ENCODE measurements at regions not wholly inside any gene's neighbourhood (a gene's known extent, or its start where the extent isn't known, plus 50 kb on each side); places are given as distances from the start of the nearest gene placed in this dataset.

DNA sequence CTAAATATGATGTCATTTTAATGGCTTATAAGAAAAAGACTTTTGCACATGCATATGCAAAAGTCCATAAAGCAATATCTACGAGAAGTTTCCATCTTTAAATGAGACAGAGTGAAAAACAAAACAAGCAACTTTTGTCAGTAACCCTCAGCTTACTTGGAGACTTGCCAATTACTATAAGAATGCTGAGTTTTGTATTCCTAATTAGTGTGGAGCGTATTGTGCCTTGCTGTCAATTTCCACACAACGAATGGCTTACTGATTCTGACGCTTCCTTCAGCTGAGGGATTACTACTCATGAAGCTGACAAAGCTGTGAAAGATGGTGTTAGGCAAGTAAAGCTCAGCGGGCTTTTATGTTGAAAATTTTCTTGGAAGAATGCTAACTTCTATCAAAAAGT lies 440.4 kb upstream of the ADAMTS5 start:
- Histone ChIP-seq H3K4me3 (no peak overlapping the region), H3K9me3 (no peaks in the 10 kb centered on the region), H3K27ac (no peak overlapping the region), H3K4me1 (no peaks in the 10 kb centered on the region), H3K36me3 (no peaks in the 10 kb centered on the region), H3K27me3 (no peaks in the 10 kb centered on the region)
- TF ChIP-seq POLR2A (IDR thresholded peaks at IDR 0.05) (no peak), POLR2AphosphoS5 (IDR thresholded peaks at IDR 0.05; ENCODE audit: insufficient read depth in 1 of 2, low read depth in 1 of 2) (no peak)
- TF ChIP-seq, protein P1, sequence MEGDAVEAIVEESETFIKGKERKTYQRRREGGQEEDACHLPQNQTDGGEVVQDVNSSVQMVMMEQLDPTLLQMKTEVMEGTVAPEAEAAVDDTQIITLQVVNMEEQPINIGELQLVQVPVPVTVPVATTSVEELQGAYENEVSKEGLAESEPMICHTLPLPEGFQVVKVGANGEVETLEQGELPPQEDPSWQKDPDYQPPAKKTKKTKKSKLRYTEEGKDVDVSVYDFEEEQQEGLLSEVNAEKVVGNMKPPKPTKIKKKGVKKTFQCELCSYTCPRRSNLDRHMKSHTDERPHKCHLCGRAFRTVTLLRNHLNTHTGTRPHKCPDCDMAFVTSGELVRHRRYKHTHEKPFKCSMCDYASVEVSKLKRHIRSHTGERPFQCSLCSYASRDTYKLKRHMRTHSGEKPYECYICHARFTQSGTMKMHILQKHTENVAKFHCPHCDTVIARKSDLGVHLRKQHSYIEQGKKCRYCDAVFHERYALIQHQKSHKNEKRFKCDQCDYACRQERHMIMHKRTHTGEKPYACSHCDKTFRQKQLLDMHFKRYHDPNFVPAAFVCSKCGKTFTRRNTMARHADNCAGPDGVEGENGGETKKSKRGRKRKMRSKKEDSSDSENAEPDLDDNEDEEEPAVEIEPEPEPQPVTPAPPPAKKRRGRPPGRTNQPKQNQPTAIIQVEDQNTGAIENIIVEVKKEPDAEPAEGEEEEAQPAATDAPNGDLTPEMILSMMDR (IDR thresholded peaks at IDR 0.05) = no peak
- intact Hi-C loops (cut with DNase I) = no loop called here
- DNase-seq (ENCODE audit: extremely low spot score in 2 of 2) = no peak

DNA sequence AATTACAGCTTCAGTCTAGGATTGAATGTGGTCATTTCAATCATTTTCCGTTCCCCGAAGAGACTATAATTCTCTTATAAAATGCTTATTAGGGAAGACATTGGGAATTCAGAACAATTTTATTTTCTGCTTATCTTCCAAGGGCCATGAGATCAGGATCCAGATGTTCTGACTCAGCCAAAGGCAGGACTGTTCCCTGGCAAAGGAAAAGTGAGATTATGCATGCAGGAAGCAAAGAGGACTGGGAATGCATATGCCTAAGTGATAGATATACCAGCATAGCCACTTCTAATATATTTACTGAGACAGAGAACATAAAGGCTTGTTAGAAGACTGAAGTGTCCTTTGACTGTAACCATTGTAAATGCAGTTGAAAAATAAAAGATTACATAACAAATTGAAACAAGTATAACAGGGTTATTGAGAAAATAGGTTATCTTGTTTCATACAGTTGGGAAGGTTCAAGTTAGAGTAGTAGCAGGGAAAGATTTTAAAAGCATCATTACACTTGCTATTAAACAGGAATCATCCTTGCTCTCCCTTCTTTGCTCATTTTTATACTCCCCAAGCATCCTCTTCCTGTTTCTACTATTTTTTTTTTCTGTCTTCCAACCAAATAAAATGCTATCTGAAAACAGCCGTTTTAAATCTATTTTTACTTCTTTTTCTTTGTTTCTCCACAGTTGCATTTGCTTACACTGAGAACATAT lies 439.6 kb upstream of the ADAMTS5 start:
- TF ChIP-seq, protein P1 (IDR thresholded peaks at IDR 0.05) = no peak
- no peak for TF ChIP-seq POLR2AphosphoS5 (IDR thresholded peaks at IDR 0.05; ENCODE audit: insufficient read depth in 1 of 2, low read depth in 1 of 2)
- TF ChIP-seq POLR2A (IDR thresholded peaks at IDR 0.05) = no peak
- H3K27ac ChIP-seq = no peak overlapping the region
- H3K4me1 ChIP-seq = no peaks in the 10 kb centered on the region
- intact Hi-C loops (cut with DNase I) = no loop called here
- no peaks in the 10 kb centered on the region for H3K27me3 ChIP-seq
- no peak for DNase-seq (ENCODE audit: extremely low spot score in 2 of 2)
- no peak overlapping the region for H3K4me3 ChIP-seq
- H3K9me3 ChIP-seq = no peaks in the 10 kb centered on the region
- no peaks in the 10 kb centered on the region for H3K36me3 ChIP-seq

DNA sequence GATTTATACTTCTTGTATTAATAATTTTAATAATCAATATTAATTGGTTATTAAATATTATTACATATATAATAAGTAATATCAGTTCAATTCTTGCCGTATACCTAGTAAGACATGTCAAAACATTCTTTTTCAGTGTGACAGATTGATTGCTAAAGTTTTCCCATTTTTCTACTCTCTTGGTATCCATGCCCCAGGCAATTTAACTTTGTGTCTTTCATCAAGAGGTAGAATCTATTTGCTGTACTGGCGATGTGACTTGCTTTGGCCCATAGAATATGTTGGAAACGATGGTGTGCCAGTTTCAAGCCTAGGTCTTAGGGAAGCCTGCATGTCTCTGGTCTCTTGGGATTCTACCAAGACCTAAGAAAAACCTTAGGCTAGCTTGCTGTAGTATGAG lies 436.1 kb upstream of the ADAMTS5 start:
- H3K4me3 ChIP-seq = no peak overlapping the region
- intact Hi-C loops (cut with DNase I) = no loop called here
- TF ChIP-seq POLR2A (IDR thresholded peaks at IDR 0.05) = no peak
- TF ChIP-seq POLR2AphosphoS5 (IDR thresholded peaks at IDR 0.05; ENCODE audit: insufficient read depth in 1 of 2, low read depth in 1 of 2) = no peak
- TF ChIP-seq, protein P1 (IDR thresholded peaks at IDR 0.05) = no peak
- H3K36me3 ChIP-seq = no peaks in the 10 kb centered on the region
- H3K27me3 ChIP-seq = no peaks in the 10 kb centered on the region
- DNase-seq (ENCODE audit: extremely low spot score in 2 of 2) = no peak
- no peaks in the 10 kb centered on the region for H3K9me3 ChIP-seq
- H3K27ac ChIP-seq = no peak overlapping the region
- H3K4me1 ChIP-seq = no peaks in the 10 kb centered on the region

DNA sequence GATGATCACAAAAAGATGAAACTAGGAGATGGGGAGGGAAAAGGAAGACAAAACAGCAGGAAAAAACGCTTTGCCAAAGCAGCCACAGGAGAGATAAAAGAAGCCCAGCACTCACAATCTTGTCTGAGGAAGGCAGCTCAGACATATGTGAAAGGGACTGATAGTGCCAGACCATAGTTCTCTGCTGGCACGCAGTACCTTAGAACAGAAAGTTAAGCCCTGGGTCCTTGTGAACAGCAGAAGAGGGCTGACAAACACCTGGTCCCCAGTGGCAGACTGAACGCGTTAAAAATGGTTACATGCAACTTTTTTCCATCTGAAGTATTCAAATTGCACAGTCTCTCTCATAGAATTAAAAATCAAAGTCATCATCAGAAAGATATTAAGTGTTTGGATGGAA lies 433.2 kb upstream of the ADAMTS5 start:
- DNase-seq (ENCODE audit: extremely low spot score in 2 of 2) = no peak
- Histone ChIP-seq H3K9me3 (no peaks in the 10 kb centered on the region), H3K4me3 (no peak overlapping the region), H3K36me3 (no peaks in the 10 kb centered on the region), H3K4me1 (no peaks in the 10 kb centered on the region), H3K27me3 (no peaks in the 10 kb centered on the region), H3K27ac (no peak overlapping the region)
- intact Hi-C loops (cut with DNase I) = no loop called here
- TF ChIP-seq, protein P1 (IDR thresholded peaks at IDR 0.05) = no peak
- no peak for TF ChIP-seq POLR2A (IDR thresholded peaks at IDR 0.05)
- TF ChIP-seq POLR2AphosphoS5 (IDR thresholded peaks at IDR 0.05; ENCODE audit: insufficient read depth in 1 of 2, low read depth in 1 of 2) = no peak

DNA sequence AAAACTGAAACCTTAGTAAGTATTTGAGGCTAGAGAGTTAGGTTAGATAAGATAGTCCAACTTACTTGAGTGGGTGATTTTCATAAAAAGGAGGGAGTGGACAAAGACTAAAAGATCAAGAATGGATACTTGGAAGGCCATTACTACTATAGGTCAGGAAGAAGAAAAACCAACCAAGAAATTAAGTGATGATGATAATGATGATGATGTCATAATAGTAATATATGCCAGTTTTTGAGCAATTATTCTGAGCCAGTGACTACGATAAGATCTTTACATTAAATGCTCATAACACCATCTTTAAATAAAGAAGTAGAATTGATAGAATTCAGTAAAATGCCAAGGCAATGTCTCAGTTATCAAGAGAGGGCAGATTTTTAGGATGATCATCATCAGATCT lies 430.7 kb upstream of the ADAMTS5 start:
- Histone ChIP-seq H3K4me3 (no peak overlapping the region), H3K27me3 (no peaks in the 10 kb centered on the region), H3K4me1 (no peaks in the 10 kb centered on the region), H3K9me3 (no peaks in the 10 kb centered on the region), H3K36me3 (no peaks in the 10 kb centered on the region), H3K27ac (no peak overlapping the region)
- TF ChIP-seq, protein P1 (IDR thresholded peaks at IDR 0.05) = no peak
- TF ChIP-seq POLR2A (IDR thresholded peaks at IDR 0.05) = no peak
- no peak for TF ChIP-seq POLR2AphosphoS5 (IDR thresholded peaks at IDR 0.05; ENCODE audit: insufficient read depth in 1 of 2, low read depth in 1 of 2)
- no peak for DNase-seq (ENCODE audit: extremely low spot score in 2 of 2)
- intact Hi-C loops (cut with DNase I) = no loop called here

All from vagina (tissue), 2 donors.